Activated effector memory CD4-positive, alpha-beta T cell treated with Interleukin-2 at 50 U/mL for 16 hours (primary cell): ENCODE measurements at regions not wholly inside any gene's neighbourhood (a gene's known extent, or its start where the extent isn't known, plus 50 kb on each side); places are given as distances from the start of the nearest gene placed in this dataset.

Experiments used
- DNase-seq: peaks from one replicate; pipeline ENCODE4 v3.0.0-alpha.2; 2020

DNA sequence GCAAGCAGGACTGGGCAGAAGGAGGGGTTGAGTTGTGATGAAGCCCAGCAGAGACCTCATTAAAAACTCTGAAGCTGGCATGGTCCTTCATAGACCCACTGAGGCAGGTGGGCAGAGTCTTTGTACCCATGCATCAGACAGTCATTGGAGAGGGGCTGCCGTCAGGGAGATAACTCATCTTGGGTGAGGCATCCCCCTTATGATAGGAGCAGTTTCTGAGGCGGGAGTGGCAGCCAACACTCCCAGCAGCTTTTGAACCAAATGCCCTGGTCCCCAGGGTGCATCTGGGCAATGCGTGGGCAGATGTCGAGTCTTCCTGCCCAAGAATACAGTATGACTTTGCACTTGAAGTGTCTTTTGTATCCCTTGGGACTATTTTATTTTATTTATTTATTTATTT lies 68.1 kb downstream of the HTR5A start:
- no peak for DNase-seq

DNA sequence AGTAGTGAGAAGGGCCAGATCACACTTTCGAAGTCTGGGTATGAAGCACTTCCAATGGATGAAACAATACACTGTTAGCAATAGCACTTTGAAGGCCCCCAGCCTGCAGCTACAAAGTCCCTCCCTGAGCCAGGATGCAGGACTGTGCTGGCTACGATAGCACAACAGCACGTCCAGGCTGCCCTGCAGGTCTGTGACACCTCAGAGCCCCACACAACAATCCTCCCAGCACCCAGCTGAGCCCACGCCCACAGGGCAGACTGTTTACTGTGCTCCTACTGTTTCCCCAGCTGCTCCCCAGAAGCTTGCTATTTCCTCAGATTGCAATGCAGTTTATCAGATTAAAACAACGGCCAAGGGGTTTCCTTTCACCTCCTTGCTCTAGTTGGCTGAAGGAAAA lies 71.4 kb downstream of the HTR5A start:
- no peak for DNase-seq

DNA sequence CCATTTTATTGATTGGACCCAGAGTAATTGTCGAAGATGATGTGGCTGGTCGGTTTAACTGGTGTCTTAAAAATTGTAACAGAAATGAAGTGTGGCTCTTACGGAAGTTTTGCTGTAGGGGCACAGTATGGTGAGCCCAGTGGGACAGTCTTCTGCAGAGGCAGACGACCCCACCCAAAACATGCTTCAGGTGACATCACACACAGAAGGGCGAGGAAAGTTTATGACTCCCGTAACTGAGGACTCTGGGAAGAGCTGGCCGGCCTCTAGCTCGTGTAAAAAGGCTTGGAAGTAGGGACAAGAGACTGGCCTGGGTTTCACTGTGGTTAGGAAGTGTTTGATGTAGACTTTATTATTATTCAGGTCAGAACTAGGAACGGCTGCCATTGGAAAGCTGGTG lies 73.3 kb downstream of the HTR5A start:
- no peak for DNase-seq

DNA sequence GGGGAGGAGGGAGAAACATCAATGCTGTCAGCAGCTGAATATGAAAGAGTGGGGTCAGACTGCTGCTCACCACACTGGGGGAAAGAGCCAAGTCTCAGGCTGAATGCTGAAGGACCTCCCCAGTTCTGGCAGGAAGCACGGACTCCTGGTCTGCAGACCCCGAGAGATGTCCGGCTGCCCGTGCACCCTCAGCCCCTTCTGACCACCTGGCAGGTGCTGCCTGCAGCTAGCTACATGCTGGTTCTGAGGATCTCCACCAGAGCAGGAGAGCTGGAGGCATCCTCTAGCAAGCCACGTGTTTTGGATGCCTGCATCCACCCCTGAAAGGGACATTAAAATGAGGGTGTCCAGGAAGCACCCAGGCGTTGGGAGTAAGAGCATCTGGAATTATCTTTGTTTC lies 74.2 kb downstream of the HTR5A start:
- no peak for DNase-seq

DNA sequence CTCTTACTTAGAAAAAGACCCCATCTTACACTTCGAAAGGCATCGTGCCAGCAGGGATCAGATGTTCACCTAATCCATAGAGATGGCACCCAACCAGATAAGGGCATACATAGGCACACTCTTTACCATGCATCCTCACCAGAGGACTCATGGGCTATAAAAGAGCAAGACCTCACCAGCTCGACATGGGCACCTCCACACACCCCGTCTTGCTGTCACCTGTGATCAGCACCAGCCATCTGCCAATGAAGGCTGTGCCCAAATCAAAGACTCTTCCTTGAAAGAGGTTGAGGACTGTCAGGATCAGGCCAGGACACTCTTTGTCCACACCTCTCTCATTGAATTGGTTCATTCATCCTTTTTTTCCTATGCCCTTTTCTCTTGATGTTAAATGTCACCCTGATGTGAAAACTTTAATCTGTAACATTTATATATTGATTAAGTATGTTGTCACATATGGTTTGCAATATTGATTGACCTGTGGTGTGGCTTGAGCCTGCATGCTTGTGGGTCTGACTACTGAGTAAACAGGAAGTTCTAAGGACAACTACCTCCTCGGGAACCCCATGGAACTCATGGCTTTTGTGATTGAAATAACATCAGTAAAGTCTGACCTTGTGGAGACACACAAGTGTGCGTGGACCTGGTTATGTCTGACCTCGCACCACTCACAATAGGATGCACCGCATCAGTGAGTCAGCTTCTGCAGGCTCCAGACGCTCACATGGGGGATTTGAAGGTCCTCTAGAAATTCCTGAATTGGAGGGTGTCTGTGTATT lies 75.5 kb downstream of the HTR5A start:
- no peak for DNase-seq

DNA sequence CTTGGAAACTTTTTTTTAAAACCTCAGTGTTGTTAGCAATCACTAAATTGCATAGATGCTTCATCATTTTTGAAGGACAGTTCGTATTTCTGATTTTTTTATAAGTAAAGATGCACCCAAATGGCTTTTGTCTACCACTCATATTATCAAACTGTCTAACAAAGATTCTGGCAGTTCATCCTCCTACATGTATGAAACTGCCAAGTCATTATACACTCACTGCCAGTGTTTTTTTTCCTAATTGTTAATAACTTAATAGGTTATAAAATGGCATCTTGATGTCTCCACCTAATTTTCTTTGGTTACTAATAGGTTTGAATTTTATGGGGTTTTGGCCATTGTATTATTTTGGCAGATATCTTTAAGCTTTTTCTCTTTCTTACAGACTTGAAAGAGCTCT lies 77.0 kb downstream of the HTR5A start:
- DNase-seq, result no peak

DNA sequence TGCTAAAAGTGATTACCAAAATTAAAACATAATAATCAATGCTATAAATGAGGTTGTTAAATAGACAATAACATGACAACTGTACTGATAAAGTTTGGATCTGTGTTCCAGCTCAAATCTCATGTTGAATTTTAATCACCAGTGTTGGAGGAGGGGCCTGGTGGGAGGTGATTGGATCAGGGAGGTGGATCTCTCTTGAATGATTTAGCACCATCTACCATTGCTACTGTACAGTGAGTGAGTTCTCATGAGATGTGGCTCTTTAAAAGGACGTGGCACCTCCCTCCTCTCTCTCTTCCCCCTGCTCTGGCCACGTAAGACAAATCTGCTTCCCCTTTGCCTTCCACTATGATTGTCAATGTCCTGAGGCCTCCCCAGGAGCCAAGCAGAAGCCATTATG lies 77.5 kb downstream of the HTR5A start:
- DNase-seq, result no peak

DNA sequence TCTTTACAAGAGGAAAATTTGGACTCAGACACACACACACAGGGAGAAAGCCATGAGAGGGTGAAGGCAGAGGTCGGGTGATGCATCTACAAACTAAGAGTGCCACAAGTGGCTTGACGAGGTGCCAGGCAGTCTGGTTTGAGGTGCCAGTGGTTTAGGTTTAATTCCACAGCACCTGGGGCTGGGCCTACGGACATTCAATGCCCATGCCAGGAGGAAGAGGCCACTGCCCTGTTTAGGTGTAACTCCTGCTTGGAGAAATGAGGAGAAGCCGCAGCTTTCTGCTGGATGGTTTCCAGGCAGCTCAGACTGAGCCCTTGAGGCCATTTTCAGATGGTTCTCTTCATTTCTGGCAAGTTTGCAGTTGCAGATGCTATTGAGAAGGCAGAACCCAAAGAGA lies 83.6 kb downstream of the HTR5A start:
- no peak for DNase-seq

DNA sequence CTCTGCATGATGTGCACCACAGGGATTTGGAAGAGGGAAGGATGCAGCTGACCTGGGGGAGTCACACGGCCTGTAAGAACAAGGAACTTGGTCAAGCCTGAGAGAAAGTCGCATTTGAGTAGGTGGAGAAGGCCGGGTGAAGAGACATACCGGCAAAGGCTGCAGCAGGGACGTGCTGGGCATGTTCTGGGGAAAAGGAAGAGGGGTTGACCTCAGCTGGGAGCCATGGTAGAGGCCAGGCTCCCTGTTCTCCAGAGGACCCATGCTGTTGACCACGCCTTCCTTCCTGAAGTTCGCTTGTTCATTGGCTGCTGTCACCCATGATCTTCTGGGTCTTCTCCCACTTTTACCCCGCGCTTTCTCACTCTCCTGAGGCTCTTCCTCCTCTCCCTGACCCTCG lies 84.5 kb downstream of the HTR5A start:
- DNase-seq, result no peak

DNA sequence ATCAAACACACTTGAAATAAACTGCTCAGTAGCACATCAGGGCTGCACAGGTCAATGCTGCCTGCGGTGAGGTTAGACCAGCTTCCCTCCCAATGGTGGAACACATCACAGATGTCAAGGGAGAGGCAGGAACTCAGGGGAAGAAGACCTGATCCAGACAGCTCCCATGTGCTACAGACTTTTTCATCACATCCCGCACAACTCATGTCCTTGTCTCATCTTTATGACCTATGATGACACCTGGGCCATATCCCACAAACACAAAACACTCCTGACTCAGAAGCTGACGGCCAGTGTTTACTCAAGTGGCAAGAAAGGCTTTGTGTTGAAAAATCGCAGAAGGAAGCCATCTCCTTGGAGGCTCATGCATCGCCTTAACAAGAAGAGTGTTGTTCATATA lies 91.6 kb downstream of the HTR5A start:
- no peak for DNase-seq

DNA sequence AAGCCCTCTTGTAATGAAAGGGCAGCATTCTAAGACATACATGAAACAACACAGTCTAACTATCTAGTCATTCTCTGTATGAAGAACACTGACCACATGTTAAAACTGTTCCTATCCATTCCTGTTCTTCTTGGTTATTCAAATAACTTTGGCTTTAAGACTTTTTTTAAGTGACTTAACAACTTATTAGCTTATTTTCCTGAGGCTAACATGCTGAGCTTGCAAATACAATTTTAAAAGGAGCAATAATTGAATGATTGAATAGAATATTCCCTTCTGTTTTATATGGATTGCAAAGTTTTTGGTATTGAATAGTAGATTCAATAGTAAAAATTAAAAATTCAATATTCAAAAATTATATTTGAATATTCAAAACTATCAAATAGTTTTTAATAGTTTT lies 92.3 kb downstream of the HTR5A start:
- no peak for DNase-seq

DNA sequence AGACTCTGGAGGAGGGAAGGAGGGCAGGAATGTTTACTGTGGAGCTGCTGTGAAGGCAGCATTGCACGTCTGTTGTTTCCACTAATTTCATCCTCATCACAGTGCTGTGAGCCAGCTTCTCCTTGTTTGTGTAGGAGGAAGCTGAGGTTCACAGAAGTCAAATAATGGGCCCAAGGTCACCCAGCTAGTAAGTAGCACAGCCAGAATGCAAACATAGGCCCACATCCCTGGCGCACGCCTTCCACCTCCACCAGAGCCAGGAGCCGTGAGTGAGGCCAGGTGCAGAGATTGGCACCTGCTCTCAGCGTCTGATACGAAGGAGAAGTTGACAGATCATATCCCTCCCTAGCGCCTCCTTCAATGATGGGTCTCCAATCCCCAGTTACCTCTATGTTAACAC lies 93.6 kb downstream of the HTR5A start:
- DNase-seq, result no peak

DNA sequence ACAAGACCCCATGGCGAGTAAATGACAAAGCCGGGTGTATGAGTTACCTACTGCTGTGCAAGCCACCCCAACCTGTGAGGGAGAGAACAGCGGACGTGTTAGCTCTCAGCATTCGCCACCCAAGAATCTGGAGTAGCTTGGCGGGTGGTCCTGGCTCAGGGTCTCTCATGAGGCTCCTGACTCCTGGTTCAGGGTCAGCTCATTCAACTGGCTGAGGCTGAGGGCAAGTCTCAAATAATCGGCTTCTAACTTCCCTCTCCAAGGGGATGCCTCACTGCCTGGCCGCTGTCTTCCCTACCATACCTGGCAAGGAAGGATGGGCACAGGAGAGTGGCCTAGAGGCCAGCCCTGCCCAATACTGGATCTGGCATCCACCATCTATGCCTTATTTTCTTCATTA lies 94.2 kb downstream of the HTR5A start:
- DNase-seq, result no peak

DNA sequence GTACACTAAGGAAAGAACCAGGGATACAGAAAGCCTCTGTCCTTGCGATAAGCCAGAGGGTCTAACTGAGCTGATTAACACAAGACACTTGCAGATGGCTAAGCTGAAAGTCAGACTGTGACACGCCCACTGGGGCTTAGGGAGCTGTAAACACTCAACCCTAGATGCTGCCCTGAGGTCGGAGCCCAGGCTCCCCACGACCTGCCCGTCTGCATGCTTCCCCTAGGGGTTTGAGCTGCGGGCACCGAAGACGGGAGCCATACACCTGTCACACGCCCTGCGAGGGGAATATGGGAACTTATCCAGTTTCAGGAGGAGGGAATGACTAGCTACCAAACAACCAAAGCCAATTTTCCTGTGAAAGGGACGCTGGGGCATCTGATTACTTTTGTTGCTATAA lies 96.0 kb downstream of the HTR5A start:
- DNase-seq, result no peak

DNA sequence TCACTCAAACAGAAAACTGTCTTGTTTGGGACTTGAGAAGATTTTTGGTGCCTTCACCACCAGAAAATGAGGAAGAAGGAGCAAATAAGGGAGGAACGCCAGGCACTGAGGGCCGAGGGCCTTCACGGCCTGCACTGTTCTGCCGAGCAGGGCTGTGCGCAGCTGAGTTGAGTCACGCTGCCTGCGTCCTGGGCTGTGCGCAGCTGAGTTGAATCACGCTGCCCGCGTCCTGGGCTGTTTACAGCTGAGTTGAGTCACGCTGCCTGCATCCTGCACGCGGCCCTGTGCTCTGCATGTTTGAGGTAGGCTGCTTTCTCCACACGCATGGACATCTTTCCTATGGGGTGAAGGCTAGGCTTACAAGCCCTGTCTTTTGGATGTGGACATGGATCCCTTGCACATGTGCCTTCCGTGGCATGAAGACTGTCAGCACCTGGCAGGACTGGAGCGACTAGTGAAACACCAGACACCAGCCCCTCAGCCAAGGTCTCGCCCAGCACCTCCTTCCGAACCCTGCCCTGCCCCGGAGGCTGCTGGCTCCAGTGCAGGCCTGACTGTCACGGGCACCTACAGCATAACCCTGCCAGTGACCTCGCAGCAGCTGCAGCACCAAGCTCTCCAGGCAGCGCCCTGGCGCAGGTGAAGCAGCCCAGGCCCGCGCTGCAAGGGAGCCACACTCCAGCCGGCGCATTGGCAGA lies 96.7 kb downstream of the HTR5A start:
- no peak for DNase-seq

DNA sequence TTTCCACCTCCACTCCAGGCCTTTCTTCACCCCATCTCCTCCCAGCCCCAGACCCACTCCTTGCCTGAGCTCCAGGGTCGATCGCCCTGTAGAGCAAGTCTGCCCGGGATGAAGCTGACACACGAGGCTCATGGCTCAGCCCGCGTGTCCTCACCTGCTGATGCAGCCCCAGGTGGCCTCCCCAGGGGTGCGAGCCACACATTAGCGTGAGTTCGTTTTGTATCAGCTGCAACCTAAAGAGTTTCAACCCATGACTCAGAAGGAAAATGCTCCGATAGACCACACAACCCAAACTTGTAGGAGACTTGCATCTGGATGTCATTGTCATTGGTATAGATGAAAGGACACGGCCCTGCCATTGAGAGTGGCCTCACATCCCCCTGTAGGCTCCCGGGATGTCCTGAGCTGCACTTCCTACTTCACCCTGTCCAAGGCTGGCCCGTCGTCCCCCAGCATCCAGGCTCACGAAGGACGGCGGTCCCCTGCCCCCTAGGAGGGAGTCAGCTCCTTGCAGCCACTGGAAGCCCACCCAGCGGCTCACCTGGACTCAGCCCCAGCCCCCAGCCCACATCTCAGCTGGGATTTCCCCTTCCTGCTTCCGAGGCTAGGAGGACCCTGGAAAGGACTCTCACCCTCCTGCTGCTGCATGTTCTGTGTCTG lies 97.7 kb downstream of the HTR5A start:
- DNase-seq, result no peak

DNA sequence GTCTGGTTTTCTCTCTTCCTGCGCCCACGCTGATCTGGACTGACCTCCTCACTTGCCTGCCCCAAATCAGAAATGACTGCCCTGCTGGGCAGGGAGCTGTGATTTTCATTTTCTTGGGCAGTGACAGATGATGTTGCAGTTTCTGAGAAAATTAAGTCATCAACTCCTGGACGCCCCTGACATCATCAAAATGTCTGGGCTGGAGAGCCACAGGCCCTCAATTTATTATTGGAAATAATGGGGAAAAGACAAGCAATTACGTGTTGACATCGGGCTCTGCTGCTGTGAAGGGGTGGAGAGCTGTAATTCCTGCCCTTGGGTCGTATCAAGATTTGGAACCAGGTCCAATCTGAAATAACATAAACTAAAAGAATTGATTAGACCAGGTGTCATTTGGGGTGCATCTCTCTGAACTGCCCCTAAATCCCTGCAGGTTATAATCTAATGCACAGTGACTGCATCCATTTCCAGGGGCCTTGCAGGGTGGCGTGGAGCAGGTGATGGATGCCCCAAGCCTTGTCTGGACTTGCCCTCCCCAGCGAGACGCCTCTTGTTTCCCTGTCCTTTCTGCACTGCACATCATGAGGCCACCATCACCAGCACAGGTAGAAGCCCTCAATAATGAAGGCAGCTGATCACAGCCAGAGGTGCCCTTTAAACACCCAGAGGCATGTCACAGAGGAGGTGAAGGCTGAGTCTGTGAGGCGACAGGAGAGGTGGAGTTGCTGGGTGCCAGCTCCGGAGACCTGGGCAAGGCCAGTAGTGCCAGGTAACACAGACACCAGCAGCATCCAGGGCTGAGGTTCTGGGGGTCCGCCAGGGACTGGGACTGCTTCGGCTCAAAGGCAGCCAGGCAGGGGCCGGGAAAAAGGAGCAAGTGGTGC lies 98.7 kb downstream of the HTR5A start:
- DNase-seq, result no peak

DNA sequence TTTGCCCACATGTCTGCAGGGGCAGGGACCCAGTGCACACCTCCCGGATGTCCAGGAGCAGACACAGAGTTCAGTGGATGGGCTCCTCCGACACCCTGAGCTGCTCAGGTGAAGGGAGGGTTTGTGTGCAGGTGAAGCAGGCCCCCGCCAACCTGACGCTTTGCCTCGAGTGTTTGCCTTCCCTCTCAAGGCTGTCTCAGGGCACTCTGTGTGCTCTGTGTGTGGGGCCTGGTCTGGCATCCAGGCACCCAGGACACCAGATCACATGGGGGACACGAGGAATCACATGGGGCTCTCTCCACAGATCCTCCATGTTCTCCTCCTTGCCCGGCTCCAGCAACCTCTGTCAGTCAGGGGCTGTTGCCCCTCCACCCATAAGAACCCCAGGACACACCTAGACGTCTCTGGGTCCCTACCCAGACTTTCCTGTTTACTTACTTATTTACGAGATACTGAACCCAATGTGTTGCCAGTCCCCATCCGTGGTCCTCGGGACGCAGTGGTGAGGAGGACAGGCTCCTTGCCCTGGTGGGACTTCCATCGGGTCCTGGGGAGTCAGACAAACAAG lies 99.5 kb downstream of the HTR5A start:
- DNase-seq, result no peak

DNA sequence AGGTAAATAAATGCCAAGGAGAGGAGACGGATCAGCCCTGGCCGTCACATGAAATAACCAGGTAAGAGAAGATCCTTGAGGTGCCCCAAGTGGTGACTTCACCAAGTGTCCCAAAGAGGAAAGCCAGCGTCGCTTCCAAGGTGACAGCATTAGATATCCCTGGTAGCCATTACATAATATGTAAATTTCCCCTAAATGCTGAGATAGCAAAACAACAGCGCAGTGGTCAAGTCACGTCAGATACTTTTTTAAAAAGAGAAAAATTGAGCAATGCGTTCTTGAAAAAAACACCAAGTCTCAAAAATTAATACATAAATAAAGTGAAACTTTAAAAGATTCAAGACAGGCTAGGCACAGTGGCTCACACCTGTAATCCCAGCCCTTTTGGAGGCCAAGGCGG lies 100.2 kb downstream of the HTR5A start:
- no peak for DNase-seq

DNA sequence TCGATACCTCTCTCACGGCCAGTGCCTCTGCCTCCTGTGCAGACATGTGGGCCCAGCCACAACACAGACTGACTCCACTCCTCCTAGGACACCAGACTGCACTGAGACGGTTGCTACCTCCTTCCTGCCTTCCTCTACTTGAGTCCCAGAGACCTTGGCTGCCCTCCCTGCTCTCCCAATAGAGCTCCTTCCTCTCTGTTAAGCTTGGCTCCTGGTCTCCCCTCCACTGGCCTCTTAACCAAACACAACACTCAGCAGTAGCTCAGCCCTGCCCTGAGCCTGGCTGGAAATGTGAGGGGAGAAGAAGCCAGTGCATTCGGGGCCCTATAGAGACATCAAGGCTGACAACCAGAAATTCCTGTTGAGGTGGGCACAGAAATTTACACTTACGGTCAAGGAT lies 102.0 kb downstream of the HTR5A start:
- no peak for DNase-seq

DNA sequence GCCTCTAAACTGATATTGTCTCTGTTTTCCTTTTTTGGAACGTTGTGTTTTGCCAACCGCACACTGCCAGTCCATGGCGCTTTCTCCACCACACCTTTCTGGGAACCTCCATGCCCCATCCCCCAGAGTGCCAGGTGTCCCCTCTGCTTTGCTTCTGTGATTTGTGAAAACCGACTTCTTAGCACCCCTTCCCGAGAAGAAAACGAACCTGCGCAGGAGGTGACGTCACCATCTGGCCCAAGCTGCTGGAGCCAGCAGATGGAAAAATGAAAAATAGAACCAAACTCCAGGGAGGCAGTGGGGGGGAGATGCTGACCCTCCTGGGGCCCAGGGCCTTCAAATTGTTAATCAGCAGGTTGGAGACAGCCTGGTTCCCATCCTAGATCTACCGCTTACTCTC lies 103.8 kb downstream of the HTR5A start:
- no peak for DNase-seq

DNA sequence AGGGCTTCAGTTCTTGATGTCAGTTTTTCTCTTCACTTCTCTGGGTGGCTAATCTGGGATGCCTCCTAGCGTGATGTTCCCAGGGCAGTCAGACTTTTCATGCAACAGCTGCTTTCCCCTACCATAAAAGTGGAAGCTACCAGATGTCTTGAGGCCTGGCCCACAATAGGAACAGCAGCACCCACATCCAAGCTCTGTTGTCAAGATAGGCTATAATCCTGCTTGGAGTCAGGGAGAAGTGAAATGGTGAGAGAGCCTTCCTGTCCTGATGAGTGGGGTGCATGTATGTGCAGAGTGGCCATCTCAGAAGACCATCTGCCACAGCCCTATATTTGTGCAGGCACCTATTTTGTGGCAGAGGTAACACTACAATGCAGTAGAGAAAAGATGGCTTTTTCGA lies 108.0 kb downstream of the HTR5A start:
- DNase-seq, result no peak

DNA sequence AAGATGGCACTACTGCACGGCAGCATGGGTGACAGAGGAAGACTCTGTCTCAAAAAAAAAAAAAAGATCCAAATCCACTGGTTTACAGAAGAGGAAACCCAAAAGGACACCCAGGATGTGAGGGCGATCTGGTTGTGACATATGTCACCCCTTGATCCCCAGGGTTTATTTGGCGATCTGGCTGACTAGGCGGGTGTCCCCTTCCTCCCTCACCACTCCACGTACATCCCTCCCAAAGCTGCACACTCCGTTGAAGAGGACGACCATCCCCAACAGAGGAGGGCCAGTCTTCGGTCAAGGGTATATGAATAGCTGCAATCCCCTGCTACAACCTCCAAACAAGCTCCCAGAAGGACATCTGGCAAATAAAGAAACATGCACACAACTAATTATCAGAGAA lies 111.6 kb downstream of the HTR5A start:
- no peak for DNase-seq
